Activated T-cell treated with anti-CD3 and anti-CD28 coated beads, Interleukin-2, amount 50 U/mL, for 4 hours (primary cell): ENCODE measurements at regions not wholly inside any gene's neighbourhood (a gene's known extent, or its start where the extent isn't known, plus 50 kb on each side); places are given as distances from the start of the nearest gene placed in this dataset.
"Not testable (repeated sequence)": the region's sequence is repeated elsewhere in the genome, so short reads cannot be mapped to it uniquely, and the experiment has no call there.

Experiments
- ATAC-seq, 2 donors: fragments of 200-7000 bp; cut with Tn5 transposase; one replicate each; pipeline ENCODE4 v1.10.0; 2021
- DNase-seq: peaks from one replicate; pipeline ENCODE4 v3.0.0-alpha.2; 2020
- H3K27me3 Mint-ChIP-seq: one replicate; pipeline ENCODE4 v1.8.0; 2021; ENCODE audit warnings: low read depth, mixed read lengths
- H3K36me3 Mint-ChIP-seq: one replicate; pipeline ENCODE4 v1.8.0; 2022; ENCODE audit warnings: mixed read lengths; ENCODE audit not compliant: insufficient read depth
- H3K4me1 Mint-ChIP-seq: one replicate; pipeline ENCODE4 v1.8.0; 2021; ENCODE audit warnings: low read depth, mixed read lengths
- H3K4me3 Mint-ChIP-seq: one replicate; pipeline ENCODE4 v1.8.0; 2021; ENCODE audit warnings: mild to moderate bottlenecking, moderate library complexity, mixed read lengths
- H3K9me3 Mint-ChIP-seq: one replicate; pipeline ENCODE4 v1.8.0; 2021; ENCODE audit warnings: mixed read lengths

- no peak overlapping the region for H3K4me3 Mint-ChIP-seq
- no peaks in the 10 kb centered on the region for H3K36me3 Mint-ChIP-seq
- no peak for DNase-seq
- H3K4me1 Mint-ChIP-seq, result no peaks in the 10 kb centered on the region
- H3K9me3 Mint-ChIP-seq, result peaks cover 4% of the 10 kb centered on the region
- ATAC-seq, result no peak
- no peaks in the 10 kb centered on the region for H3K27me3 Mint-ChIP-seq
These were observed 168.4 kb downstream of the FASLG start for GRCh38 chr1:172827301-172827700.

GRCh38 chr1:172827841-172828240 lies 168.9 kb downstream of the FASLG start:
- no peak overlapping the region for H3K4me3 Mint-ChIP-seq
- H3K27me3 Mint-ChIP-seq, result no peaks in the 10 kb centered on the region
- ATAC-seq, result no peak
- no peaks in the 10 kb centered on the region for H3K36me3 Mint-ChIP-seq
- H3K4me1 Mint-ChIP-seq, result peaks cover 3% of the 10 kb centered on the region
- DNase-seq, result no peak
- peaks cover 4% of the 10 kb centered on the region for H3K9me3 Mint-ChIP-seq

DNA sequence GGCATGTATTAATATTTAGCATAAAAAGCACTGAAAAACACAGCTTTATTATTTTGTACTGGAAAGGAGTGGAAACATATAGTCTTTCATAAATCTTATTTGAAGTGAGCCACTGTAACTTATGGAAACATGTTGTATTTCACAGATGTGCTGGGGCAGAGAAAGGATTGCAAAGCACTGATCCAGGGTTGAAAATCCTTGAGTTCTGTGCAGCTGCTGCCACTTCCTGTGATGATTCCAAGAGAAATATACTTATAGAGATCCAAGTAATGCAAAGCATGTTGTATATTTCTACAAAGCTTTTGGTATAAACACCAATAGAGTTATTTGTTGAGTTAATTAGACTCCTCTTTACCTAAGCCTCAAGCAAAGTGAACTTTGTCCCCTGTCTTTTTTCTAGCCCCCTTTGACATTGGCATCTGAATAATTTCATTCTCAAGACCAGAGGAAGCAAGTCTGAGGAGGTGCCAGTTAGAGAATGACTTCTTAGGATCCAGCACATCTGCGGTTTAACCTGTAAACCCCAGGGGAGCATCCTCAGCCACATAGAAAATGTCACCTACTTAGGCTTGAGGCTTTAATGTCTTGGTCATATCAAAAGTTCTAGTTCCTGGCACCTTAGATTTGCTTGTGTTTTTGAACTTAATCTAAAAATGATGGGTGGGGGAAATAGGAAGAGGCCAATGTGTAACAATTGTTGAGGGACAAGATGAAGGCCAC lies 173.3 kb downstream of the FASLG start:
- H3K27me3 Mint-ChIP-seq, result no peaks in the 10 kb centered on the region
- ATAC-seq, result peak in 1 of 2 donors; percentile 46
- H3K4me1 Mint-ChIP-seq, result peaks cover 8% of the 10 kb centered on the region
- no peaks in the 10 kb centered on the region for H3K36me3 Mint-ChIP-seq
- H3K9me3 Mint-ChIP-seq, result peaks cover 4% of the 10 kb centered on the region
- DNase-seq, result no peak
- H3K4me3 Mint-ChIP-seq, result no peak overlapping the region

GRCh38 chr1:172833954-172834353 lies 175.1 kb downstream of the FASLG start:
- H3K4me3 Mint-ChIP-seq, result no peak overlapping the region
- H3K9me3 Mint-ChIP-seq, result peaks cover 4% of the 10 kb centered on the region
- ATAC-seq (no peak), DNase-seq (no peak)
- peaks cover 25% of the 10 kb centered on the region for H3K4me1 Mint-ChIP-seq
- H3K27me3 Mint-ChIP-seq, result no peaks in the 10 kb centered on the region
- no peaks in the 10 kb centered on the region for H3K36me3 Mint-ChIP-seq

DNA sequence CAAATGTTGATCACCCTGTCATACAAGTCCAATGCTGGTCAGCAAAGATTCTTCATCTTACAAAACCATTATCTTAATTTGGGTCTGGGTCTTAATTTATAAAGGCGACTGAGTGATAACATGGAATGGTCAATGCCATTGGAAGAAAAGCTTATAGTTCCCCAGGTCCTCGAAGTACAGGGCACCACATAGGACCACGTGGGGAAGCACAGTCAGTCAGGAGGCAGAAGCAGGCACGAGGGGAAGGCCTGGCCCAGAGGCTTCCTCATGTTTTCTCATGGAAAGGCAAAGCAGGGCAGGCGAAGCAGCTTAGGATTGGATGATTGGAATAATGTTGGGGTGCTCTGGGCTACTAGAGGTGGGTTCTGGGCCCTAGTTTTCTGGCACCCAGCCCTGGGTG lies 175.7 kb downstream of the FASLG start:
- peaks cover 4% of the 10 kb centered on the region for H3K9me3 Mint-ChIP-seq
- no peaks in the 10 kb centered on the region for H3K36me3 Mint-ChIP-seq
- H3K27me3 Mint-ChIP-seq, result no peaks in the 10 kb centered on the region
- no peak for DNase-seq
- peaks cover 29% of the 10 kb centered on the region for H3K4me1 Mint-ChIP-seq
- H3K4me3 Mint-ChIP-seq, result no peak overlapping the region
- ATAC-seq, result no peak

GRCh38 chr1:172835834-172836233 lies 176.9 kb downstream of the FASLG start:
- Mint-ChIP-seq H3K4me1 (peaks cover 31% of the 10 kb centered on the region), H3K36me3 (no peaks in the 10 kb centered on the region), H3K4me3 (no peak overlapping the region), H3K27me3 (no peaks in the 10 kb centered on the region), H3K9me3 (no peaks in the 10 kb centered on the region)
- DNase-seq (no peak), ATAC-seq (no peak)

- DNase-seq, result no peak
- ATAC-seq, result peak; percentile 98 to 99
- Mint-ChIP-seq H3K4me3 (no peak overlapping the region), H3K4me1 (peaks cover 28% of the 10 kb centered on the region), H3K36me3 (no peaks in the 10 kb centered on the region), H3K27me3 (peaks cover 3% of the 10 kb centered on the region), H3K9me3 (no peaks in the 10 kb centered on the region)
These were observed 179.1 kb downstream of the FASLG start for GRCh38 chr1:172837816-172838679.

DNA sequence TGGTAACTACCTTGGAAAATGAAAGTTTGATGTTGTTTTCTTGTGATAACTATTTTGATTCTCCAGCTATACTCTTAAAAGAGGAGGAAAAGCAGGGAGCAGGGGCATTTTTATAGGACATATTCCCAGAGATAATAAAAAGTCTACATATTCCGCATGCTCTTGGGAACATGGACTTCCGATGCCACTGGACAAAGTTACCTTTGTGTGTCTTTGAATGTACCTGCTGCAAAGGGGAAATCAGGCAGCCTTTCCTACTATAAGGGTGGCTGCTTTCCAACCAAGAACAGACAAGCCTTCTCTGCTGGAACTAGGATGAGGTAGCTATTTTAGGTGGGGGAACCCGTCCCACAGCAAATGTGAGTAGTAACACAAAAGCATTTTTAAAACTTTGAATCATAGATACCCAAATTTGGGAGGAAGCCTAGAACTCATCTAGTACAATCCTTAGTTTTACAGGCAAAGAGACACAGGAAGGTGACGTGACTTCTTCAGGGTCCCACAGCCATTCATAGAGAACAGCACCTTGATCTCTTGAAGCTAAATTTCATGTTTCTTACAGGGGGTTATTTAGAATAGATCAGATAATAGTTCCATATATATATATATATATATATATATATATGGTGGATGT lies 179.9 kb downstream of the FASLG start:
- Mint-ChIP-seq H3K27me3 (peaks cover 3% of the 10 kb centered on the region), H3K36me3 (no peaks in the 10 kb centered on the region), H3K4me3 (no peak overlapping the region), H3K4me1 (peaks cover 28% of the 10 kb centered on the region), H3K9me3 (no peaks in the 10 kb centered on the region)
- ATAC-seq (peak; percentile 2 to 9), DNase-seq (no peak)

GRCh38 chr1:172839639-172840038 lies 180.7 kb downstream of the FASLG start:
- H3K4me1 Mint-ChIP-seq, result peaks cover 32% of the 10 kb centered on the region
- H3K36me3 Mint-ChIP-seq, ATAC-seq, DNase-seq, H3K4me3 Mint-ChIP-seq, H3K27me3 Mint-ChIP-seq, H3K9me3 Mint-ChIP-seq: not testable (repeated sequence)

DNA sequence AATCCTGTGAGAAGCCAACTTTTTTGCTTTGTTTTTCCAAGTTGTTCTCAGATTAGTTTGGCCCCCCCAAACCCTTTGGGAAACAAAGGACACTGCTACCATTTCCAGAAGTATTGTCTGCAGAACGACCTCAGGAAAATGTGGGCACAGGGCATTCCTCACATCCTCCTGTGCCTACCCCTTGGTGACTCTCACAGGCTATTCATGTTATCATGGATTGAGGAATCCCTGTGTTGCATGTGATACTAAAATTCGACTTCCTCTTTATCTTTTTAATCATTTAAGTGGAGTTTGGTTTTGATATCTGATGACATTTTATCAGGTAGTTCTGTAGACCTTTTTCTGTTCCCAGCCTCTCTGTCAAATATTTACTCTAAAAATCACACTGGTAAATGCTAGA lies 184.5 kb downstream of the FASLG start:
- DNase-seq (no peak), ATAC-seq (no peak)
- H3K27me3 Mint-ChIP-seq, result peaks cover 3% of the 10 kb centered on the region
- H3K4me3 Mint-ChIP-seq, result no peak overlapping the region
- H3K4me1 Mint-ChIP-seq, result peaks cover 33% of the 10 kb centered on the region
- H3K9me3 Mint-ChIP-seq, result no peaks in the 10 kb centered on the region
- H3K36me3 Mint-ChIP-seq, result no peaks in the 10 kb centered on the region

GRCh38 chr1:172845371-172845770 lies 186.5 kb downstream of the FASLG start:
- Mint-ChIP-seq H3K9me3 (no peaks in the 10 kb centered on the region), H3K4me1 (peaks cover 22% of the 10 kb centered on the region), H3K36me3 (no peaks in the 10 kb centered on the region), H3K4me3 (no peak overlapping the region), H3K27me3 (peaks cover 3% of the 10 kb centered on the region)
- DNase-seq, result peak; percentile 49
- ATAC-seq, result peak; percentile 98 to 99

DNA sequence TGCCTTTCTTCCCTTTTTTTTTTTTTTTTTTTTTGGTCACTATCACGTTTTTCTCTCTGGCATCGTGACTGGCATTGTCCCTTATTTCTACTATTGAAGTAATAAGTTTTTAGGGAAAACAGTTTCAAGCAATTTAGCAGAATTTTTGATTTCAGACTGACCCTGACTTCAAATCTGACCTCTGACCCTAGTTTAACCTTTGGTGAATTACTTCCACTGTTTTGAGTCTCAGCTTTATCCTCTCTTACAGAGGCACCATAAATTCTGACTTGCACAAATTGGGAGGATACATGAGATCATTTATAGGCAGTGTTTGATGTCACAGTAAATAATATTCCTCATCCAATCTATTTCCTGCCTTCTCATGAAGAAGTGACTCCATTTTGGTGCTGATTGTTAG lies 187.0 kb downstream of the FASLG start:
- H3K4me3 Mint-ChIP-seq, result no peak overlapping the region
- no peak for DNase-seq
- H3K27me3 Mint-ChIP-seq, result peaks cover 3% of the 10 kb centered on the region
- no peaks in the 10 kb centered on the region for H3K9me3 Mint-ChIP-seq
- no peak for ATAC-seq
- H3K36me3 Mint-ChIP-seq, result no peaks in the 10 kb centered on the region
- peaks cover 22% of the 10 kb centered on the region for H3K4me1 Mint-ChIP-seq

GRCh38 chr1:172847814-172848213 lies 188.9 kb downstream of the FASLG start:
- H3K4me3 Mint-ChIP-seq, H3K27me3 Mint-ChIP-seq, ATAC-seq, H3K36me3 Mint-ChIP-seq, H3K9me3 Mint-ChIP-seq, DNase-seq: not testable (repeated sequence)
- peaks cover 22% of the 10 kb centered on the region for H3K4me1 Mint-ChIP-seq

- DNase-seq (no peak), ATAC-seq (no peak)
- H3K27me3 Mint-ChIP-seq, result no peaks in the 10 kb centered on the region
- no peaks in the 10 kb centered on the region for H3K36me3 Mint-ChIP-seq
- peaks cover 18% of the 10 kb centered on the region for H3K4me1 Mint-ChIP-seq
- H3K4me3 Mint-ChIP-seq, result no peak overlapping the region
- H3K9me3 Mint-ChIP-seq, result no peaks in the 10 kb centered on the region
These were observed 190.8 kb downstream of the FASLG start for GRCh38 chr1:172849653-172850052.
